CD8-positive, alpha-beta memory T cell (primary cell): ENCODE measurements at regions not wholly inside any gene's neighbourhood (a gene's known extent, or its start where the extent isn't known, plus 50 kb on each side); places are given as distances from the start of the nearest gene placed in this dataset.

Source experiments
- CTCF ChIA-PET: fragments of 350-600 bp; sonication (Branson Sonifier 250); formaldehyde crosslinking; loops from one replicate; lab custom pipeline; 2021; ENCODE audit warnings: antibody characterized with exemption; lab: Charles Lee
- POLR2A ChIA-PET: fragments of 350-600 bp; sonication (Branson Sonifier 250); formaldehyde crosslinking; loops from one replicate; lab custom pipeline; 2021; ENCODE audit warnings: antibody characterized with exemption; lab: Charles Lee
- DNase-seq, 5 donors: peaks; one replicate each; pipeline versions ENCODE4 v3.0.0 to v3.0.0-alpha.2; 2020 to 2022; ENCODE audit warnings: mixed read lengths in 1 of 5
- H3K27ac ChIP-seq: one replicate; pipeline ENCODE4 v1.7.0; 2013; ENCODE audit warnings: low read depth, mild to moderate bottlenecking, low read length, moderate library complexity
- H3K27me3 ChIP-seq: 2 replicates; pipeline ENCODE4 v1.7.0; 2013; ENCODE audit warnings: low read length, mild to moderate bottlenecking; ENCODE audit not compliant: insufficient read depth, poor library complexity, severe bottlenecking
- H3K36me3 ChIP-seq: 2 replicates; pipeline ENCODE4 v1.7.0; 2013; ENCODE audit warnings: mild to moderate bottlenecking, low read length, moderate library complexity; ENCODE audit not compliant: insufficient read depth
- H3K4me1 ChIP-seq: 2 replicates; pipeline ENCODE4 v1.7.0; 2013; ENCODE audit warnings: mild to moderate bottlenecking, low read length, moderate library complexity; ENCODE audit not compliant: insufficient read depth
- H3K4me3 ChIP-seq: 2 replicates; pipeline ENCODE4 v1.7.0; 2013; ENCODE audit warnings: mild to moderate bottlenecking, low read length
- H3K9me3 ChIP-seq: 2 replicates; pipeline ENCODE4 v1.7.0; 2013; ENCODE audit warnings: mild to moderate bottlenecking, low read length
- H3K27ac Mint-ChIP-seq, 8 donors: one replicate each; pipeline ENCODE4 v1.8.0; 2020 to 2021; ENCODE audit warnings: mixed read lengths in 8 of 8, mild to moderate bottlenecking in 6 of 8, inconsistent platforms in 3 of 8, moderate library complexity in 3 of 8
- H3K27me3 Mint-ChIP-seq, 2 donors: one replicate each; pipeline ENCODE4 v1.8.0; 2020 to 2021; ENCODE audit warnings: mixed read lengths in 2 of 2, mild to moderate bottlenecking in 1 of 2, moderate library complexity in 1 of 2
- H3K36me3 Mint-ChIP-seq, 3 donors: one replicate each; pipeline ENCODE4 v1.8.0; 2020 to 2021; ENCODE audit warnings: mixed read lengths in 3 of 3, inconsistent platforms in 1 of 3, mild to moderate bottlenecking in 1 of 3
- H3K4me1 Mint-ChIP-seq, 3 donors: one replicate each; pipeline ENCODE4 v1.8.0; 2020 to 2021; ENCODE audit warnings: mixed read lengths in 3 of 3, inconsistent platforms in 1 of 3, mild to moderate bottlenecking in 1 of 3
- H3K4me3 Mint-ChIP-seq, 7 donors: one replicate each; pipeline ENCODE4 v1.8.0; 2020 to 2021; ENCODE audit warnings: mixed read lengths in 7 of 7, mild to moderate bottlenecking in 6 of 7, moderate library complexity in 4 of 7, inconsistent platforms in 2 of 7
- H3K9me3 Mint-ChIP-seq, 5 donors: one replicate each; pipeline ENCODE4 v1.8.0; 2020 to 2022; ENCODE audit warnings: mixed read lengths in 5 of 5, mild to moderate bottlenecking in 3 of 5, moderate library complexity in 2 of 5, inconsistent platforms in 1 of 5

- Mint-ChIP-seq H3K36me3 (no peaks in the 10 kb centered on the region), H3K4me3 (no peak overlapping the region), H3K9me3 (peaks cover 8 to 25% (median 10%) of the 10 kb centered on the region in 5 donors), H3K27me3 (no peaks in the 10 kb centered on the region), H3K27ac (no peak overlapping the region), H3K4me1 (no peaks in the 10 kb centered on the region)
- no peaks in the 10 kb centered on the region for H3K27me3 ChIP-seq
- POLR2A ChIA-PET, result no interaction called here
- H3K4me3 ChIP-seq, result no peak overlapping the region
- H3K36me3 ChIP-seq, result no peaks in the 10 kb centered on the region
- no peak for DNase-seq
- no peaks in the 10 kb centered on the region for H3K9me3 ChIP-seq
- CTCF ChIA-PET, result no interaction called here
- no peak overlapping the region for H3K27ac ChIP-seq
- no peaks in the 10 kb centered on the region for H3K4me1 ChIP-seq
Measured at GRCh38 chr5:23223846-23224245, 283.6 kb upstream of the PRDM9 start.

- ChIA-PET CTCF (no interaction called here), POLR2A (no interaction called here)
- no peak overlapping the region for H3K27ac ChIP-seq
- no peak for DNase-seq
- H3K27ac Mint-ChIP-seq, result no peak overlapping the region
- no peak overlapping the region for H3K4me3 Mint-ChIP-seq
- no peaks in the 10 kb centered on the region for H3K36me3 ChIP-seq
- no peaks in the 10 kb centered on the region for H3K27me3 Mint-ChIP-seq
- H3K27me3 ChIP-seq, result no peaks in the 10 kb centered on the region
- H3K9me3 ChIP-seq, result no peaks in the 10 kb centered on the region
- no peaks in the 10 kb centered on the region for H3K36me3 Mint-ChIP-seq
- H3K4me1 ChIP-seq, result no peaks in the 10 kb centered on the region
- peaks cover 6 to 35% (median 20%) of the 10 kb centered on the region in 5 donors for H3K9me3 Mint-ChIP-seq
- no peak overlapping the region for H3K4me3 ChIP-seq
- H3K4me1 Mint-ChIP-seq, result no peaks in the 10 kb centered on the region
Measured at GRCh38 chr5:23221831-23222230, 285.6 kb upstream of the PRDM9 start.

GRCh38 chr5:23217159-23217558, 290.2 kb upstream of the PRDM9 start:
- Histone ChIP-seq H3K4me1 (no peaks in the 10 kb centered on the region), H3K27ac (no peak overlapping the region), H3K27me3 (no peaks in the 10 kb centered on the region), H3K36me3 (no peaks in the 10 kb centered on the region), H3K9me3 (no peaks in the 10 kb centered on the region), H3K4me3 (no peak overlapping the region)
- DNase-seq, result no peak
- Mint-ChIP-seq H3K4me3 (no peak overlapping the region), H3K4me1 (no peaks in the 10 kb centered on the region), H3K27ac (no peak overlapping the region), H3K36me3 (no peaks in the 10 kb centered on the region), H3K9me3 (peaks cover 4 to 37% (median 12%) of the 10 kb centered on the region in 5 donors), H3K27me3 (no peaks in the 10 kb centered on the region)
- ChIA-PET CTCF (no interaction called here), POLR2A (no interaction called here)

GRCh38 chr5:23216345-23216744, 291.1 kb upstream of the PRDM9 start:
- POLR2A ChIA-PET, result no interaction called here
- Mint-ChIP-seq H3K36me3 (no peaks in the 10 kb centered on the region), H3K4me1 (no peaks in the 10 kb centered on the region), H3K27me3 (no peaks in the 10 kb centered on the region), H3K27ac (no peak overlapping the region), H3K4me3 (no peak overlapping the region), H3K9me3 (peaks cover 6 to 39% (median 16%) of the 10 kb centered on the region in 5 donors)
- Histone ChIP-seq H3K9me3 (no peaks in the 10 kb centered on the region), H3K36me3 (no peaks in the 10 kb centered on the region), H3K27me3 (no peaks in the 10 kb centered on the region), H3K4me3 (no peak overlapping the region), H3K4me1 (no peaks in the 10 kb centered on the region), H3K27ac (no peak overlapping the region)
- CTCF ChIA-PET, result no interaction called here
- no peak for DNase-seq

- Histone ChIP-seq H3K27me3 (no peaks in the 10 kb centered on the region), H3K27ac (no peak overlapping the region), H3K36me3 (no peaks in the 10 kb centered on the region), H3K4me3 (no peak overlapping the region), H3K4me1 (no peaks in the 10 kb centered on the region), H3K9me3 (no peaks in the 10 kb centered on the region)
- Mint-ChIP-seq H3K4me1 (no peaks in the 10 kb centered on the region), H3K36me3 (no peaks in the 10 kb centered on the region), H3K9me3 (peaks cover 5 to 17% (median 13%) of the 10 kb centered on the region in 5 donors), H3K27ac (no peak overlapping the region), H3K4me3 (no peak overlapping the region), H3K27me3 (no peaks in the 10 kb centered on the region)
- CTCF ChIA-PET, result interaction anchor here (0.8 kb wide), 1 partner anchor 9 kb away, joined by 3 read pairs; no protein-coding TSS in a partner anchor
- POLR2A ChIA-PET, result no interaction called here
- DNase-seq, result no peak
Measured at GRCh38 chr5:23208959-23209431, 298.4 kb upstream of the PRDM9 start.

GRCh38 chr5:23204111-23204510, 303.3 kb upstream of the PRDM9 start:
- CTCF ChIA-PET, result no interaction called here
- POLR2A ChIA-PET, result no interaction called here
- H3K27ac ChIP-seq, result no peak overlapping the region
- Mint-ChIP-seq H3K4me3 (no peak overlapping the region), H3K27ac (no peak overlapping the region), H3K36me3 (no peaks in the 10 kb centered on the region), H3K9me3 (peaks cover 11 to 32% (median 12%) of the 10 kb centered on the region in 5 donors), H3K4me1 (no peaks in the 10 kb centered on the region), H3K27me3 (no peaks in the 10 kb centered on the region)
- H3K36me3 ChIP-seq, result no peaks in the 10 kb centered on the region
- H3K4me3 ChIP-seq, result no peak overlapping the region
- H3K27me3 ChIP-seq, result no peaks in the 10 kb centered on the region
- no peaks in the 10 kb centered on the region for H3K9me3 ChIP-seq
- H3K4me1 ChIP-seq, result no peaks in the 10 kb centered on the region
- DNase-seq, result no peak

- Histone ChIP-seq H3K27ac (no peak overlapping the region), H3K27me3 (no peaks in the 10 kb centered on the region), H3K9me3 (no peaks in the 10 kb centered on the region), H3K4me1 (no peaks in the 10 kb centered on the region), H3K36me3 (no peaks in the 10 kb centered on the region), H3K4me3 (no peak overlapping the region)
- H3K9me3 Mint-ChIP-seq, result peaks cover 0 to 25% (median 16%) of the 10 kb centered on the region in 5 donors
- ChIA-PET CTCF (no interaction called here), POLR2A (no interaction called here)
- H3K27me3 Mint-ChIP-seq, result no peaks in the 10 kb centered on the region
- no peak overlapping the region for H3K27ac Mint-ChIP-seq
- H3K4me3 Mint-ChIP-seq, result no peak overlapping the region
- no peaks in the 10 kb centered on the region for H3K36me3 Mint-ChIP-seq
- no peaks in the 10 kb centered on the region for H3K4me1 Mint-ChIP-seq
- no peak for DNase-seq
Measured at GRCh38 chr5:23169660-23170416, 316.7 kb upstream of the CDH12 start.

GRCh38 chr5:23164971-23165370, 311.8 kb upstream of the CDH12 start:
- DNase-seq, result no peak
- no peaks in the 10 kb centered on the region for H3K36me3 Mint-ChIP-seq
- H3K4me1 Mint-ChIP-seq, result no peaks in the 10 kb centered on the region
- no peaks in the 10 kb centered on the region for H3K9me3 ChIP-seq
- ChIA-PET CTCF (no interaction called here), POLR2A (no interaction called here)
- no peaks in the 10 kb centered on the region for H3K4me1 ChIP-seq
- peaks cover 2 to 19% (median 13%) of the 10 kb centered on the region in 5 donors for H3K9me3 Mint-ChIP-seq
- H3K4me3 ChIP-seq, result no peak overlapping the region
- H3K27ac Mint-ChIP-seq, result no peak overlapping the region
- H3K27ac ChIP-seq, result no peak overlapping the region
- H3K27me3 ChIP-seq, result no peaks in the 10 kb centered on the region
- H3K36me3 ChIP-seq, result no peaks in the 10 kb centered on the region
- H3K27me3 Mint-ChIP-seq, result no peaks in the 10 kb centered on the region
- H3K4me3 Mint-ChIP-seq, result no peak overlapping the region
